ENCODE measurements at regions not wholly inside any gene's neighbourhood (a gene's known extent, or its start where the extent isn't known, plus 50 kb on each side); places are given as distances from the start of the nearest gene placed in this dataset.

DNA sequence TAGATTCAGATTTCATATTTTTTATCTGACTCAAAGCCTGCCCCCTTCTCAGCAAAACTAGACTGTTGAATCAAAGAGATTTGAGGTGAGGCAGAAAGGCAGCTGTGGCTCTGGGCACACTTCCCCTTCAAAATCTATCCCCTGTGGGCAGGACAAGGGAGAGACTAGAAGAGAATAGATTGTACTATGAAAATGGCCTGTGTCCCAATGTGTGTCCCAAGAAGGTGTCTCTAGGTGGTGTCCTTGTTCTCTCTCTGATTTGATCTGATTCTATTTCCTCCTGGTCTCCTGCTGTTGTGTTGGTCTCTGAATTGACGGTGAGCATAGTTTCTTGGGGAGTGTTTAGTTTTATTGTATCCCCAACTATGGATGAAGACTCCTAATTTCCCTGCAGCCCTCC lies 565.8 kb upstream of the ATP2B1 start:
- no peak for TF ChIP-seq POLR2AphosphoS5 (IDR thresholded peaks at IDR 0.05)
- TF ChIP-seq, protein P1, sequence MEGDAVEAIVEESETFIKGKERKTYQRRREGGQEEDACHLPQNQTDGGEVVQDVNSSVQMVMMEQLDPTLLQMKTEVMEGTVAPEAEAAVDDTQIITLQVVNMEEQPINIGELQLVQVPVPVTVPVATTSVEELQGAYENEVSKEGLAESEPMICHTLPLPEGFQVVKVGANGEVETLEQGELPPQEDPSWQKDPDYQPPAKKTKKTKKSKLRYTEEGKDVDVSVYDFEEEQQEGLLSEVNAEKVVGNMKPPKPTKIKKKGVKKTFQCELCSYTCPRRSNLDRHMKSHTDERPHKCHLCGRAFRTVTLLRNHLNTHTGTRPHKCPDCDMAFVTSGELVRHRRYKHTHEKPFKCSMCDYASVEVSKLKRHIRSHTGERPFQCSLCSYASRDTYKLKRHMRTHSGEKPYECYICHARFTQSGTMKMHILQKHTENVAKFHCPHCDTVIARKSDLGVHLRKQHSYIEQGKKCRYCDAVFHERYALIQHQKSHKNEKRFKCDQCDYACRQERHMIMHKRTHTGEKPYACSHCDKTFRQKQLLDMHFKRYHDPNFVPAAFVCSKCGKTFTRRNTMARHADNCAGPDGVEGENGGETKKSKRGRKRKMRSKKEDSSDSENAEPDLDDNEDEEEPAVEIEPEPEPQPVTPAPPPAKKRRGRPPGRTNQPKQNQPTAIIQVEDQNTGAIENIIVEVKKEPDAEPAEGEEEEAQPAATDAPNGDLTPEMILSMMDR (IDR thresholded peaks at IDR 0.05) = no peak
